OCI-LY7 (cell line): ENCODE measurements at regions not wholly inside any gene's neighbourhood (a gene's known extent, or its start where the extent isn't known, plus 50 kb on each side); places are given as distances from the start of the nearest gene placed in this dataset.

Experiments used
- CTCF ChIP-seq: fragments of 200-600 bp; sonication (generic); conservative IDR thresholded peaks from 2 replicates; pipeline ENCODE4 v1.5.1; 2014; ENCODE audit warnings: mild to moderate bottlenecking, antibody characterized with exemption, low read length, moderate library complexity, mixed read lengths
- EZH2phosphoT487 ChIP-seq: fragments of 200-600 bp; sonication (generic); IDR thresholded peaks from 2 replicates; pipeline ENCODE4 v1.6.1; 2018; ENCODE audit warnings: low read depth, borderline replicate concordance, mild to moderate bottlenecking, mixed run types, antibody characterized with exemption, low read length, moderate library complexity, mixed read lengths

GRCh38 chr10:44193166-44193565 lies 191.7 kb downstream of the CXCL12 start:
- TF ChIP-seq CTCF (no peak), EZH2phosphoT487 (no peak)
